DOHH2 (cell line): ENCODE measurements at regions not wholly inside any gene's neighbourhood (a gene's known extent, or its start where the extent isn't known, plus 50 kb on each side); places are given as distances from the start of the nearest gene placed in this dataset.

Experiments
- H3F3A ChIP-seq: fragments of 200-600 bp; sonication (generic), shearing (Covaris generic); 2 replicates; pipeline ENCODE4 v1.6.0; 2016; ENCODE audit warnings: antibody characterized with exemption, mild to moderate bottlenecking; ENCODE audit not compliant: control insufficient read depth, insufficient read depth
- H3K27ac ChIP-seq: fragments of 200-600 bp; sonication (generic); 2 replicates; pipeline ENCODE4 v1.5.1; 2014; ENCODE audit warnings: low read depth, mild to moderate bottlenecking, low read length, moderate library complexity
- H3K27me3 ChIP-seq: fragments of 200-600 bp; sonication (generic); 2 replicates; pipeline ENCODE4 v1.6.1; 2014; ENCODE audit warnings: mild to moderate bottlenecking, low read length, mixed read lengths; ENCODE audit not compliant: control insufficient read depth
- H3K36me3 ChIP-seq: fragments of 200-600 bp; sonication (generic); 2 replicates; pipeline ENCODE4 v1.6.1; 2014; ENCODE audit warnings: mild to moderate bottlenecking, low read length, moderate library complexity, mixed read lengths; ENCODE audit not compliant: control insufficient read depth
- H3K4me1 ChIP-seq: fragments of 200-600 bp; sonication (generic); 2 replicates; pipeline ENCODE4 v1.6.1; 2014; ENCODE audit warnings: mild to moderate bottlenecking, low read length, mixed read lengths; ENCODE audit not compliant: control insufficient read depth
- H3K4me2 ChIP-seq: fragments of 200-600 bp; sonication (generic); 2 replicates; pipeline ENCODE4 v1.6.0; 2014; ENCODE audit warnings: mild to moderate bottlenecking, low read length, moderate library complexity
- H3K4me3 ChIP-seq: fragments of 200-600 bp; sonication (generic); 2 replicates; pipeline ENCODE4 v1.5.1; 2014; ENCODE audit warnings: mild to moderate bottlenecking, low read length, mixed read lengths
- H3K79me2 ChIP-seq: fragments of 200-600 bp; sonication (generic); 2 replicates; pipeline ENCODE4 v1.6.1; 2014; ENCODE audit warnings: mild to moderate bottlenecking, low read length, mixed read lengths; ENCODE audit not compliant: control insufficient read depth
- H3K9me2 ChIP-seq: fragments of 200-600 bp; sonication (generic); replicated peaks from 2 replicates; pipeline ENCODE4 v1.6.1; 2014; ENCODE audit warnings: mild to moderate bottlenecking, low read length, mixed read lengths; ENCODE audit not compliant: control insufficient read depth
- H3K9me3 ChIP-seq: fragments of 200-600 bp; sonication (generic); 2 replicates; pipeline ENCODE4 v1.6.1; 2014; ENCODE audit warnings: antibody characterized with exemption, low read length, mixed read lengths; ENCODE audit not compliant: control insufficient read depth, insufficient read depth
- H4K20me1 ChIP-seq: fragments of 200-600 bp; sonication (generic); 2 replicates; pipeline ENCODE4 v1.6.0; 2014; ENCODE audit warnings: low read depth, mild to moderate bottlenecking, antibody characterized with exemption, low read length, moderate library complexity; ENCODE audit not compliant: control insufficient read depth, insufficient read depth
- CTCF ChIP-seq: fragments of 200-600 bp; sonication (generic); IDR thresholded peaks from one replicate; pipeline ENCODE4 v1.5.1; 2014; ENCODE audit warnings: antibody characterized with exemption, mild to moderate bottlenecking, low read depth, low read length; ENCODE audit not compliant: poor library complexity, severe bottlenecking
- EZH2phosphoT487 ChIP-seq: fragments of 200-600 bp; sonication (generic); IDR thresholded peaks from 2 replicates; pipeline ENCODE4 v1.6.1; 2017; ENCODE audit warnings: borderline replicate concordance, mild to moderate bottlenecking, antibody characterized with exemption, low read length, moderate library complexity, mixed read lengths

- H3K9me3 ChIP-seq: no peaks in the 10 kb centered on the region
- TF ChIP-seq EZH2phosphoT487: no peak
- no peaks in the 10 kb centered on the region for H4K20me1 ChIP-seq
- H3K27ac ChIP-seq: no peak overlapping the region
- H3F3A ChIP-seq: no peaks in the 10 kb centered on the region
- H3K36me3 ChIP-seq: no peaks in the 10 kb centered on the region
- H3K4me1 ChIP-seq: no peaks in the 10 kb centered on the region
- no peaks in the 10 kb centered on the region for H3K27me3 ChIP-seq
- no peaks in the 10 kb centered on the region for H3K79me2 ChIP-seq
- H3K4me3 ChIP-seq: no peak overlapping the region
- no peaks in the 10 kb centered on the region; the same call in 1 of the 2 replicates for H3K9me2 ChIP-seq
- no peak overlapping the region for H3K4me2 ChIP-seq
Measured at GRCh38 chr18:75531212-75531850, 103.8 kb upstream of the SMIM21 start.

GRCh38 chr18:75530566-75531211, 103.2 kb upstream of the SMIM21 start:
- no peaks in the 10 kb centered on the region for H3F3A ChIP-seq
- TF ChIP-seq EZH2phosphoT487: no peak
- no peak for TF ChIP-seq CTCF
- no peaks in the 10 kb centered on the region; the same call in 1 of the 2 replicates for H3K9me2 ChIP-seq
- no peak overlapping the region for H3K4me2 ChIP-seq
- no peaks in the 10 kb centered on the region for H4K20me1 ChIP-seq
- H3K27ac ChIP-seq: no peak overlapping the region
- no peaks in the 10 kb centered on the region for H3K79me2 ChIP-seq
- H3K27me3 ChIP-seq: no peaks in the 10 kb centered on the region
- H3K4me1 ChIP-seq: no peaks in the 10 kb centered on the region
- H3K9me3 ChIP-seq: no peaks in the 10 kb centered on the region
- H3K36me3 ChIP-seq: no peaks in the 10 kb centered on the region
- no peak overlapping the region for H3K4me3 ChIP-seq

- no peaks in the 10 kb centered on the region; the same call in 1 of the 2 replicates for H3K9me2 ChIP-seq
- H3K27me3 ChIP-seq: no peaks in the 10 kb centered on the region
- H3K4me3 ChIP-seq: no peak overlapping the region
- H3K4me2 ChIP-seq: no peak overlapping the region
- H3K36me3 ChIP-seq: no peaks in the 10 kb centered on the region
- H3K27ac ChIP-seq: no peak overlapping the region
- H3K4me1 ChIP-seq: no peaks in the 10 kb centered on the region
- H3F3A ChIP-seq: no peaks in the 10 kb centered on the region
- no peaks in the 10 kb centered on the region for H3K79me2 ChIP-seq
- no peak for TF ChIP-seq CTCF
- no peak for TF ChIP-seq EZH2phosphoT487
- no peaks in the 10 kb centered on the region for H3K9me3 ChIP-seq
- H4K20me1 ChIP-seq: no peaks in the 10 kb centered on the region
Measured at GRCh38 chr18:75530118-75530517, 102.6 kb upstream of the SMIM21 start.

- Histone ChIP-seq H3K4me2 (no peak overlapping the region), H3K27me3 (no peaks in the 10 kb centered on the region), H3K9me2 (no peaks in the 10 kb centered on the region; the same call in 1 of the 2 replicates), H3K79me2 (no peaks in the 10 kb centered on the region), H3K9me3 (no peaks in the 10 kb centered on the region), H3K4me3 (no peak overlapping the region), H3F3A (no peaks in the 10 kb centered on the region), H3K27ac (no peak overlapping the region), H3K36me3 (no peaks in the 10 kb centered on the region), H3K4me1 (no peaks in the 10 kb centered on the region), H4K20me1 (no peaks in the 10 kb centered on the region)
- TF ChIP-seq EZH2phosphoT487: no peak
- TF ChIP-seq CTCF: no peak
Measured at GRCh38 chr18:75529394-75529793, 101.9 kb upstream of the SMIM21 start.
